ENCODE measurements at regions not wholly inside any gene's neighbourhood (a gene's known extent, or its start where the extent isn't known, plus 50 kb on each side); places are given as distances from the start of the nearest gene placed in this dataset.

GRCh38 chr1:182242641-182243040 lies 148.9 kb downstream of the GLUL start:
- DNase-seq (ENCODE audit: low read depth in 1 of 2, low spot score in 1 of 2) = no peak
- H3K4me3 ChIP-seq (replicated peaks; ENCODE audit: insufficient read depth, low read length) = no peak overlapping the region
- H3K27me3 ChIP-seq (ENCODE audit: insufficient read depth, poor library complexity, severe bottlenecking) = no peaks in the 10 kb centered on the region
- TF ChIP-seq, protein P1, sequence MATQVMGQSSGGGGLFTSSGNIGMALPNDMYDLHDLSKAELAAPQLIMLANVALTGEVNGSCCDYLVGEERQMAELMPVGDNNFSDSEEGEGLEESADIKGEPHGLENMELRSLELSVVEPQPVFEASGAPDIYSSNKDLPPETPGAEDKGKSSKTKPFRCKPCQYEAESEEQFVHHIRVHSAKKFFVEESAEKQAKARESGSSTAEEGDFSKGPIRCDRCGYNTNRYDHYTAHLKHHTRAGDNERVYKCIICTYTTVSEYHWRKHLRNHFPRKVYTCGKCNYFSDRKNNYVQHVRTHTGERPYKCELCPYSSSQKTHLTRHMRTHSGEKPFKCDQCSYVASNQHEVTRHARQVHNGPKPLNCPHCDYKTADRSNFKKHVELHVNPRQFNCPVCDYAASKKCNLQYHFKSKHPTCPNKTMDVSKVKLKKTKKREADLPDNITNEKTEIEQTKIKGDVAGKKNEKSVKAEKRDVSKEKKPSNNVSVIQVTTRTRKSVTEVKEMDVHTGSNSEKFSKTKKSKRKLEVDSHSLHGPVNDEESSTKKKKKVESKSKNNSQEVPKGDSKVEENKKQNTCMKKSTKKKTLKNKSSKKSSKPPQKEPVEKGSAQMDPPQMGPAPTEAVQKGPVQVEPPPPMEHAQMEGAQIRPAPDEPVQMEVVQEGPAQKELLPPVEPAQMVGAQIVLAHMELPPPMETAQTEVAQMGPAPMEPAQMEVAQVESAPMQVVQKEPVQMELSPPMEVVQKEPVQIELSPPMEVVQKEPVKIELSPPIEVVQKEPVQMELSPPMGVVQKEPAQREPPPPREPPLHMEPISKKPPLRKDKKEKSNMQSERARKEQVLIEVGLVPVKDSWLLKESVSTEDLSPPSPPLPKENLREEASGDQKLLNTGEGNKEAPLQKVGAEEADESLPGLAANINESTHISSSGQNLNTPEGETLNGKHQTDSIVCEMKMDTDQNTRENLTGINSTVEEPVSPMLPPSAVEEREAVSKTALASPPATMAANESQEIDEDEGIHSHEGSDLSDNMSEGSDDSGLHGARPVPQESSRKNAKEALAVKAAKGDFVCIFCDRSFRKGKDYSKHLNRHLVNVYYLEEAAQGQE (IDR thresholded peaks at IDR 0.05; ENCODE audit: insufficient replicate concordance, low read depth) = no peak
- no peak for TF ChIP-seq CTCF (IDR thresholded peaks at IDR 0.05; ENCODE audit: insufficient read depth, low read length)
- no peak for TF ChIP-seq GABPA (IDR thresholded peaks at IDR 0.05; ENCODE audit: low read depth)
- TF ChIP-seq POLR2AphosphoS5 (IDR thresholded peaks at IDR 0.05; ENCODE audit: low read depth) = no peak
- no peak for TF ChIP-seq SPI1 (IDR thresholded peaks at IDR 0.05; ENCODE audit: borderline replicate concordance, low read depth)
- H3K27ac ChIP-seq (replicated peaks) = no peak overlapping the region

- Histone ChIP-seq H3K27ac (replicated peaks) (no peak overlapping the region), H3K4me3 (replicated peaks; ENCODE audit: insufficient read depth, low read length) (no peak overlapping the region), H3K27me3 (ENCODE audit: insufficient read depth, poor library complexity, severe bottlenecking) (no peaks in the 10 kb centered on the region)
- TF ChIP-seq SPI1 (IDR thresholded peaks at IDR 0.05; ENCODE audit: borderline replicate concordance, low read depth) (no peak), GABPA (IDR thresholded peaks at IDR 0.05; ENCODE audit: low read depth) (no peak), POLR2AphosphoS5 (IDR thresholded peaks at IDR 0.05; ENCODE audit: low read depth) (no peak), CTCF (IDR thresholded peaks at IDR 0.05; ENCODE audit: insufficient read depth, low read length) (no peak)
- TF ChIP-seq, protein P1 (IDR thresholded peaks at IDR 0.05; ENCODE audit: insufficient replicate concordance, low read depth) = no peak
- DNase-seq (ENCODE audit: low read depth in 1 of 2, low spot score in 1 of 2) = no peak
Measured at GRCh38 chr1:182240085-182240484, 151.5 kb downstream of the GLUL start.

- H3K27me3 ChIP-seq (ENCODE audit: insufficient read depth, poor library complexity, severe bottlenecking) = no peaks in the 10 kb centered on the region
- H3K4me3 ChIP-seq (replicated peaks; ENCODE audit: insufficient read depth, low read length) = no peak overlapping the region
- TF ChIP-seq CTCF (IDR thresholded peaks at IDR 0.05; ENCODE audit: insufficient read depth, low read length) = no peak
- no peak for TF ChIP-seq POLR2AphosphoS5 (IDR thresholded peaks at IDR 0.05; ENCODE audit: low read depth)
- TF ChIP-seq, protein P1 (IDR thresholded peaks at IDR 0.05; ENCODE audit: insufficient replicate concordance, low read depth) = no peak
- no peak for TF ChIP-seq SPI1 (IDR thresholded peaks at IDR 0.05; ENCODE audit: borderline replicate concordance, low read depth)
- TF ChIP-seq GABPA (IDR thresholded peaks at IDR 0.05; ENCODE audit: low read depth) = no peak
- H3K27ac ChIP-seq (replicated peaks) = no peak overlapping the region
- no peak for DNase-seq (ENCODE audit: low read depth in 1 of 2, low spot score in 1 of 2)
Measured at GRCh38 chr1:182238421-182238820, 153.2 kb downstream of the GLUL start.
